IMR-90 (cell line): ENCODE measurements at regions not wholly inside any gene's neighbourhood (a gene's known extent, or its start where the extent isn't known, plus 50 kb on each side); places are given as distances from the start of the nearest gene placed in this dataset.

Experiments used
- ATAC-seq: fragments of 200-7000 bp; cut with Tn5 transposase; 2 replicates; pipeline ENCODE4 v1.9.1; 2020; ENCODE audit warnings: low read depth, mild to moderate bottlenecking, moderate library complexity
- BruUV-seq: library from RNA; stranded (reverse); fragments of 400-500 nt; replicated peaks from 2 replicates; lab custom pipeline; 2021; lab: Mats Ljungman, UMichigan
- CTCF ChIA-PET: fragments of 300-600 bp; formaldehyde crosslinking; extraction: SDS; loops from one replicate; lab custom pipeline; 2021; ENCODE audit warnings: antibody characterized with exemption; lab: Yijun Ruan, JAX
- POLR2A ChIA-PET: fragments of 300-600 bp; sonication (Branson Sonifier 250); formaldehyde crosslinking; loops from one replicate; lab custom pipeline; 2022; ENCODE audit warnings: antibody characterized with exemption; ENCODE audit not compliant: unreplicated experiment; lab: Charles Lee
- DNase-seq: peaks from one replicate; pipeline ENCODE4 v3.0.0; 2013
- H2AFZ ChIP-seq: replicated peaks from 2 replicates; pipeline ENCODE3; 2013; ENCODE audit warnings: low read length, mild to moderate bottlenecking; ENCODE audit not compliant: poor library complexity
- H2AK5ac ChIP-seq: 2 replicates; pipeline ENCODE4 v1.6.1; 2013; ENCODE audit warnings: low read depth, low read length, inconsistent platforms
- H2AK9ac ChIP-seq: replicated peaks from 2 replicates; pipeline ENCODE3; 2013; ENCODE audit warnings: mild to moderate bottlenecking, low read depth, low read length, moderate library complexity; ENCODE audit not compliant: poor library complexity
- H2BK120ac ChIP-seq: 2 replicates; pipeline ENCODE4 v1.6.1; 2013; ENCODE audit warnings: low read depth, low read length, inconsistent platforms
- H2BK15ac ChIP-seq: 3 replicates; pipeline ENCODE4 v1.6.1; 2013; ENCODE audit warnings: low read depth, low read length, inconsistent platforms
- H2BK20ac ChIP-seq: 2 replicates; pipeline ENCODE4 v1.6.1; 2013; ENCODE audit warnings: low read depth, mild to moderate bottlenecking, inconsistent platforms, low read length, moderate library complexity
- H2BK5ac ChIP-seq: 2 replicates; pipeline ENCODE4 v1.6.1; 2013; ENCODE audit warnings: mild to moderate bottlenecking, low read depth, low read length, inconsistent platforms; ENCODE audit not compliant: poor library complexity, severe bottlenecking
- H3K14ac ChIP-seq: replicated peaks from 2 replicates; pipeline ENCODE4 v1.6.1; 2013; ENCODE audit warnings: low read depth, low read length, inconsistent platforms
- H3K18ac ChIP-seq: 2 replicates; pipeline ENCODE4 v1.6.1; 2013; ENCODE audit warnings: low read depth, low read length, control low read depth
- H3K23ac ChIP-seq: 2 replicates; pipeline ENCODE4 v1.6.1; 2013; ENCODE audit warnings: low read depth, low read length, inconsistent platforms
- H3K27ac ChIP-seq: 2 replicates; pipeline ENCODE4 v1.5.1; 2013; ENCODE audit warnings: mild to moderate bottlenecking, control low read depth, low read length; ENCODE audit not compliant: insufficient read depth
- H3K27me3 ChIP-seq: 2 replicates; pipeline ENCODE4 v1.6.1; 2013; ENCODE audit warnings: low read length; ENCODE audit not compliant: control insufficient read depth, insufficient read depth
- H3K36me3 ChIP-seq: 2 replicates; pipeline ENCODE4 v1.6.1; 2013; ENCODE audit warnings: low read length, mixed read lengths; ENCODE audit not compliant: control insufficient read depth, insufficient read depth
- H3K4ac ChIP-seq: 2 replicates; pipeline ENCODE4 v1.6.1; 2013; ENCODE audit warnings: low read depth, low read length, inconsistent platforms
- H3K4me1 ChIP-seq: 2 replicates; pipeline ENCODE4 v1.6.1; 2013; ENCODE audit warnings: low read length, mixed read lengths; ENCODE audit not compliant: control insufficient read depth, insufficient read depth
- H3K4me2 ChIP-seq: 2 replicates; pipeline ENCODE4 v1.6.1; 2013; ENCODE audit warnings: low read depth, mild to moderate bottlenecking, control low read depth, low read length, moderate library complexity
- H3K4me3 ChIP-seq: 2 replicates; pipeline ENCODE4 v1.5.1; 2013; ENCODE audit warnings: low read depth, mild to moderate bottlenecking, control low read depth, low read length, moderate library complexity; ENCODE audit not compliant: insufficient read depth
- H3K56ac ChIP-seq: 2 replicates; pipeline ENCODE4 v1.6.1; 2013; ENCODE audit warnings: low read length, inconsistent platforms; ENCODE audit not compliant: insufficient read depth; ENCODE audit errors: extremely low read depth
- H3K79me1 ChIP-seq, 2 experiments: 2 replicates each; pipeline ENCODE4 v1.6.1; 2013; ENCODE audit warnings: low read length in 2 of 2, inconsistent platforms in 1 of 2, low read depth in 1 of 2
- H3K9ac ChIP-seq: 2 replicates; pipeline ENCODE4 v1.6.1; 2013; ENCODE audit warnings: low read depth, low read length, control low read depth
- H3K9me1 ChIP-seq: 2 replicates; pipeline ENCODE4 v1.6.1; 2013; ENCODE audit warnings: low read length, inconsistent platforms; ENCODE audit not compliant: insufficient read depth
- H3K9me3 ChIP-seq: 2 replicates; pipeline ENCODE4 v1.6.1; 2013; ENCODE audit warnings: low read length; ENCODE audit not compliant: control insufficient read depth, insufficient read depth
- H4K20me1 ChIP-seq: 2 replicates; pipeline ENCODE4 v1.6.1; 2013; ENCODE audit warnings: low read length, inconsistent platforms; ENCODE audit not compliant: insufficient read depth
- H4K5ac ChIP-seq: 2 replicates; pipeline ENCODE4 v1.6.1; 2013; ENCODE audit warnings: mild to moderate bottlenecking, low read depth, low read length, control low read depth
- H4K8ac ChIP-seq, 2 experiments: 2 replicates each; pipeline ENCODE4 v1.6.1; 2013; ENCODE audit warnings: low read depth in 2 of 2, low read length in 2 of 2, control low read depth in 1 of 2, inconsistent platforms in 1 of 2
- H4K91ac ChIP-seq: 2 replicates; pipeline ENCODE4 v1.6.1; 2013; ENCODE audit warnings: low read depth, low read length, inconsistent platforms; ENCODE audit not compliant: insufficient read depth
- POLR2A ChIP-seq: IDR thresholded peaks from 2 replicates; pipeline ENCODE4 v1.6.1; 2012; ENCODE audit warnings: mild to moderate bottlenecking, low read depth, low read length
- RFX5 ChIP-seq: IDR thresholded peaks from 2 replicates; pipeline ENCODE4 v1.8.0; 2012; ENCODE audit warnings: low read depth, mild to moderate bottlenecking, low read length, moderate library complexity
- WGBS, 2 experiments: methylation state at CpG; one replicate each; pipeline versions ENCODE4 v1.1.5 to v1.1.7; 2013; ENCODE audit warnings: missing lambda C conversion rate in 2 of 2; ENCODE audit not compliant: insufficient read length in 1 of 2; ENCODE audit errors: extremely low coverage in 2 of 2; 5-methylcytosine and 5-hydroxymethylcytosine counted together
- dilution Hi-C: fragments of 300-500 bp; cut with HindIII; formaldehyde crosslinking; loops from one replicate; pipeline ENCODE4 v1.14.3; 2018; ENCODE audit warnings: low sequenced_read_pairs; ENCODE audit not compliant: unreplicated experiment
- in situ Hi-C: fragments of 300-500 bp; cut with MboI; formaldehyde crosslinking; loops from 3 replicates; pipeline ENCODE4 v1.14.3; 2019; ENCODE audit warnings: low sequenced_read_pairs, inconsistent platforms, mixed read lengths
- intact Hi-C: fragments of 100-400 bp; cut with micrococcal nuclease; formaldehyde crosslinking; loops from 2 replicates; pipeline ENCODE4 v1.10.0; 2022

- Histone ChIP-seq H3K36me3 (no peaks in the 10 kb centered on the region), H2BK20ac (no peak overlapping the region), H3K4ac (no peak overlapping the region), H3K79me1 (no peaks in the 10 kb centered on the region), H3K27ac (no peak overlapping the region), H3K9me3 (no peaks in the 10 kb centered on the region), H3K18ac (no peak overlapping the region), H2BK15ac (no peak overlapping the region), H3K27me3 (no peaks in the 10 kb centered on the region), H3K4me1 (no peaks in the 10 kb centered on the region), H2AK9ac (no peak overlapping the region), H3K14ac (no peak overlapping the region), H2AK5ac (no peak overlapping the region), H2BK5ac (no peak overlapping the region), H4K8ac (no peak overlapping the region), H4K20me1 (no peaks in the 10 kb centered on the region), H3K9me1 (no peaks in the 10 kb centered on the region), H3K9ac (no peak overlapping the region), H3K23ac (no peak overlapping the region), H4K91ac (no peak overlapping the region), H2BK120ac (no peak overlapping the region), H3K56ac (no peak overlapping the region), H2AFZ (no peak overlapping the region), H4K5ac (no peak overlapping the region), H3K4me2 (no peak overlapping the region), H3K4me3 (no peak overlapping the region)
- no TSS peak for BruUV-seq
- POLR2A ChIA-PET: no interaction called here
- dilution Hi-C loops: no loop called here
- in situ Hi-C loops: no loop called here
- intact Hi-C loops: no loop called here
- TF ChIP-seq POLR2A (no peak), RFX5 (no peak)
- DNase-seq (no peak), ATAC-seq (no peak)
- CTCF ChIA-PET: no interaction called here
- no CpG with 5 or more reads among the region's 2 CpGs for WGBS, 2 experiments
Measured at GRCh38 chr2:17156086-17156485, 362.2 kb downstream of the RAD51AP2 start.
